ENCODE measurements at regions not wholly inside any gene's neighbourhood (a gene's known extent, or its start where the extent isn't known, plus 50 kb on each side); places are given as distances from the start of the nearest gene placed in this dataset.

GRCh38 chr19:29324291-29324680 is 111.3 kb upstream of the UQCRFS1 start:
- DNase-seq: no peak

DNA sequence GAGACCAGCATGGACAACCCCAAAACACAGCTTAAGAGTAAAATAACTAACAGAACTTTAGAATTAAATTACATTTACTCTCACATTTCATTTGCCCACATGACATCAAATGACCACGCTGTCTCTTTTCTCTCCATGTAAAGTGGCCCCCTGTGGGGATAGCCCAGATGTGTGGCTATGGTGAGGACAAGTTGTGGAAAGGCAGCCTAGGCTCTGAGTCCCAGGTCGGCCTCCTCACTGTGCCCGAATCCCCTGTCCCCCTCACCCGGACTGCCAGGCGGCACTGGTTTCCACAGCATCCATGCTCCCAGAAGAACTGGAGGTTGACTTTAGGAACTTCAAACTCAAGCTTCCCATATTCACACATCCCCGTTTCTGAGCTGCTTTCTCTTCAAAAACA is 111.8 kb upstream of the UQCRFS1 start:
- no peak for DNase-seq

DNA sequence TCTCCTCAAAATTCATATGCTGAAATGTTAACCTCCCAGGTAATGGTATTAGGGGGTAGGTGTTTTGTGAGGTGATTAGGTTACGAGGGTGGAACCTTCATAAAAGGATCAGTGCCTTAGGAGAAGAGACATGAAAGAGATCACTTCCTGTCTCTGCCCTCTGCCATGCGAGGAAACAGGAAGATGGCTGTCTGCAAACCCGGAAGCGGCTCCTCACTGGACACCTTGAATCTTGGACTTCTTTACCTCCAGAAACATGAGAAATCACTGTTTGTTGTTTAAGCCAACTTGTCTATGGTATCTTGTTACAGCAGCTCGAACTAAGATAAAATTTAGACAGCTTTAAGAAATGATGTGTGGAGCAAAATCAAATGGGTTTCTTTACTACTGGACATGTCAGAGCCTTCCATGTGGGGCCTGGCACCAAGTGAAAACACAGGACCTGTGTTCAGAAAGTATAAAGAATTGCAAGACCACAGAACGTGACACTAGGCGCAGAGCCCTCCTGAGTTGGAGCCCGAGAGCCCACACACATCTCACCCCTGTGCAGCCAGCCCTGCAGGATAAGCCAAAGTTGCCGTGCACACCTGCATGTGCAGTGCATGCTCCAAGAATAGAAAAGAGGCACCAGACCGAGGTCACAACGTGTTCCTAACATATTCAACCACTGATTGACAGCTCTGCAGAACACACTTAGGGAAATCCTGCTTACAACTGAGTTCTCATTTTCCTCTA is 112.5 kb upstream of the UQCRFS1 start:
- DNase-seq: no peak

- no peak for DNase-seq
Measured at GRCh38 chr19:29326351-29326750, 113.4 kb upstream of the UQCRFS1 start.

DNA sequence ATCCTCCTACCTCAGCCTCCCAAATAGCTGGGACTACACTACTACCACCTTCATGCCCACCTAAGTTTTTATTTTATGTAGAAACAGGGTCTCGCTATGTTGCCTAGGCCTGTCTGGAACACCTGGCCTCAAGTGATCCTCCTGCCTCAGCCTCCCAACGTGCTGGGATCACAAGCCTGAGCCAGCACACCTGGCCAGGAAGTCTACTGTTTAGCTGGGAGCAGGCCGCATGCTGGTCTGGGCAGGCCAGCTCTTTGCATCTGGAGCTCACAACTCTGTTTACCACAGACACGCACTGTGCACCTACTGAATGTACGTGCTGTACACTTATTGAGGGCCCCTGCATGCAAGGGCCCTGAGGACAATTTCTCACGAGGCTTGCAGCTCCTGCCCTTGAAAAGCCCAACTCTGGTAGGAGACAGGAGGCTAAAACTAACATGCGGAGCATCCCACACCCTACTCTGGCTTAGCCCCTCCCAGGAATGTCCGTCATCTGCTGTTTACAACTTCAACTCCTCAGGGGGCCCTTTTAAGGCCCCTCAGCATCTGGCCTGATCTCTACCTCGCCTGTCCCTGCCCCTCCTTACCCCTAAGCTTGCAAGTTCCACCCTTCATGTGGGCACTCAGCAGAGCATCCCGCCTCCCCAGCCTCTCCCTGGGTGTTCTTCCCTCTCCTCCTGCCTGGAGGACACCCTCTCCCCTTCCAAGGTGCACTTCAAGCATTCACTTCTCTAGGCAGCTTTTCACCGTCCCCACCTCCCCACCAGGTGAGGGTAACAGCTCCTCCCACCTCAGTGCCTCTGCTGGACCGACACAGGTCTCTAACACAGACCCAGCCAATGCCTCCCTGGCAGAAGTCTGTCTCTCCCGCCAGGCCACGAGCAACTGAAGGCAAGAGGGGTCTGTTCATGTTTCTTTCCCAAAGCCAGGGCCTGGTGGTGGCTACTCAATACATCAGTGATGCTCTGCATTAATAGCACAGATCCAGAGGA is 114.2 kb upstream of the UQCRFS1 start:
- DNase-seq: no peak

DNA sequence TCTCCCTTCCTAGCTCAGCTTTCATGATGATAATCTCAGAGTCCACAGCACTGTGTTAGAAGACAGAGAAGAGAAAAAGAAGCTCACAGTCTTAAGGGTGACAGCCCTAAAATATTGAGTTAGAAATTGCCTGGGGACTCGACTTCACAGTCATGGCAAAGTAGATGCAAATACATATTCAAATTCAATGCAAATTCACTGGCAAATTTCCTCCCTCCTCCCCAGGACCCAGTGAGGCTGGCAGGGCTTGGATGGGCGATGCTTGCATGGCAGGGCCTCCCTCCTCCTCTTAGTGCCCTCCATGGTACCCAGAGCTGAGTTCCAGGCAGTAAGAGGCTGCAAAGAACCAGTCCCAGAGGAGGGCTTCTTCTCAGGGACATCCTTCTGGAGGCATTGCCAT is 115.6 kb upstream of the UQCRFS1 start:
- DNase-seq: no peak

GRCh38 chr19:29329460-29330134 is 116.6 kb upstream of the UQCRFS1 start:
- no peak for DNase-seq

GRCh38 chr19:29336425-29336824 is 123.5 kb upstream of the UQCRFS1 start:
- no peak for DNase-seq

DNA sequence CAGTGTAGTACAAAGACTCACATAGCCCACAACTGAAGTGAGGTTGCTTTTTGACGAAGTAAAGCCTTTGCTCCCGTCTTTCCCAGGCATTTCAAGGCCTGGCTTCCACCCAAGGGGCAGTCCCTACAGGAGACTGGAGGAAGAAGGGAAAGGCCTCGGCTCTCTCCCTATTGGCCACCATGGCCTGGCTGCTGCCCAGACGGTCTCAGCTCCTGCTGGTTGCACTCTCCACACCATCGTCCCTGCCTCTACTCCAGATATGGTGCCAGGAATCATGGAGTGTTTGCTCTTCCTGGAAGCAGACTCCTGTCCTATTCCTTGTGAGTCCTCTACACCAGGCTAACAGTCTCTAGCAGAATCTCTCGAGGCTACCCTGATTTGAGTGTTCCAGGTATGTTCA is 124.1 kb upstream of the UQCRFS1 start:
- DNase-seq: no peak

DNA sequence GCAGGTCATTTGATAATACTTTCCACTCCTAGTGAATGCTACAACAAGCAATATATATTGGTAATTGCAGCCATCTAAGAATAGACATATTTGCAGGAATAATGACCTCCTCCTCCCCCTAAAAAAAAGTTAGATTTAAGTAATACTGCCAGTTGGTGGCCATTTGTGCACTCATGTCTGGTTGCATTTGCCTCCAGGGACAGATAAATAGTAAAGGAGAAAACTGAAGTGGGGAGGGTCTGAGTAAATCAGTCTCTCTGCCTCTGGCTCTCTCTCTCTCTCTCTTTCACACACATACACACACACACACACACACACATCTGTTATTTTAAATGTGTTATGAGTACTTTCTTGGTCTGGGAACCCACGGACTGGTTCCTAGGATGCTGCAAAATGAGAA is 125.5 kb upstream of the UQCRFS1 start:
- DNase-seq: no peak

- no peak for DNase-seq
Measured at GRCh38 chr19:29342721-29343120, 129.8 kb upstream of the UQCRFS1 start.

DNA sequence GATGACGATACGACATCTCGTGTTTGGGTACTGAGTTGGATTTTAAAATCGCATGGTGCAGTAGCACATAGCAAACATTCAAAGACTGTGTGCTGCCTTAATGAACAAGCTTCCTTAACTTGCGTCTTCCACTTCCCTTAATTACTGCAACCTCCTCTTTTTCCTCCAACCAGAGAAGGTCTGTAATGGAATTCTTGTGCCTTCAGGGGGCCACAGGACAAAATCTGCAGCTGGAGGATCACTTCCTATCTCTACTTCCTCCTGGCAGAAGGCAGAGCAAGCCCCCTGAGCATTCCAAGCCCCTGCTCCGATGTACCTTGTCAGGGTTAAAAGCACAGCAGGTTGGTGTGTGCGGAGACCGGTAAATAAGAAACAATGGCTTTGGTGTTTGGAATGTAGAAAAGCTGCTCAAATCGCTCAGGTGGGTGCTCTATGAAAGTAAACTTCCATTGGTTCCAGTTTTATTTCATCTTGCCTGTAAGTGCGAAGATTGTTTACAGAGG is 151.3 kb upstream of the UQCRFS1 start:
- no peak for DNase-seq

- DNase-seq: no peak
Measured at GRCh38 chr19:29364999-29365398, 152.0 kb upstream of the UQCRFS1 start.

- no peak for DNase-seq
Measured at GRCh38 chr19:29365836-29366417, 153.0 kb upstream of the UQCRFS1 start.

DNA sequence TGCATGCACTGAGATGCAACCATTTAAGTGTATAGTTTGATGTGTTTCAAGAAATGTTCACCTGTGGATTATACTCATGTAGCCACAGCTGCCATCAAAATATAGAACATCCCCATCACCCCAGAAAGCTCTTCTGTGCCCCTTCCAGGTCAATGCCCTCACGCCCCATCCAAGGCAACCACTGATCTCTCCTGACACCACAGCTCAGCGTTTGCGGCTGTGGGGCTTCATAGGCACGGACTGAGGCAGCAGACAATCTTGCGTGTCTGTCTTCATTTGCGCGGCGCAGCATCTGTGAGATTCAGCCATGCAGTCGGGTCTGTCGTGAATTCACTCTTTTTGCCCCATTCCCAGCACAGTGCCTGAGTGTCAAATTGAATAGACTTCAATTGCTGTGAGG is 153.8 kb upstream of the UQCRFS1 start:
- DNase-seq: no peak

- no peak for DNase-seq
Measured at GRCh38 chr19:29367791-29368222, 154.9 kb upstream of the UQCRFS1 start.

GRCh38 chr19:29370276-29370675 is 155.5 kb upstream of the VSTM2B start:
- DNase-seq: no peak

DNA sequence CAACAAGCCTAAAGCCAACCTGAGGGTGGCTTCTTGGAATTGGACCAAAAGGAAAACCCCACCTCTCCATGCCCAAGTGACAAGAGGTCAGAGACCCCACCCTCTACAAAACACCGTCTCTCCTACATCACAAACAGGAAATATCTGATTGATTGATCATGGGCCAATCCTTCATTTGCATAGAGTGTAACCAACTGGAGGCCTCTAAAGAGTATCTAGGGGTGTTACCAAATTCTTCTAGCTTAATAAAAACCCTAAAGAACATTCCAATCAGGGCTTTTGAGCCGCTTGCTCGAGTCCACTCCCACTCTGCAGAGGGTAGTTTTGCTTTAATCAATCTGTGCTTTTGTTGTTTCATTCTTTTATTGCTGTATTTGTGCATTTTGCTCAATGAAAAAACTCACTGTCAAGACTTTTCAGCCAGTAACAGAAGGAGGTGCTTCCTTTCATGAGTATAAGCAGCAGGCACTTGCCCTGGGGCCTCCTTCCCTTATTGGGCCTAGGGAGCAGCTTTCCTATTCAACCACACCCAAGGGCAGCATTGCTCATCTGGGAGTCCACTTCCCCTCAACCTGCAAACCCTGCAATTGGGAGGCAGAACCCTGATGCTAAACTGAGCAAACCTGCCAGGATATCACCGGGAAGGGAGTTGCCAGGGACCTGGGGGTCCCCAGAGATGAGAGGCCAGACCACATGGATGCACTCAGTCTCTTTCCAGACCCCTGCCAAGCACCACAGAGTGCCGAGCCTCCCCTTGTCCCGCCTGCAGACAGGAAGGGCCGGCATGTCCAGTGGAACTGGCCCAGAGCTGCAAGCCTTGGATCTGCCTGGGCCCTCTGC is 154.3 kb upstream of the VSTM2B start:
- DNase-seq: no peak

DNA sequence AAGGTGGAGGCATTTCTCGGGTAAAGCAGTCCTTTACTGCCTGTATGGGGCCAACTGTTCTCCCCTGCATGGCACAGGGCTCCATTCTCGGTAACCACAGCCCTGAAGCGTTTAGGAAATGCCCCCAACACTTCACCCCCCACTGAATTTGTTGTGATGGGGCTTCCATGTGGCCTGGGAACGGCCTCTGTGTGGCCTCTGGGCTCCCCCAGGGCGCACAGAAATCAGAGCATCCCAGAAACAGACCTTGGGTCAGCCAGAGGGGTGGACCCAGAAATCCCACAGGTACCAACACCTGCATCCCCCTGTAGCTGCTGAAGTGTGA is 153.7 kb upstream of the VSTM2B start:
- no peak for DNase-seq

DNA sequence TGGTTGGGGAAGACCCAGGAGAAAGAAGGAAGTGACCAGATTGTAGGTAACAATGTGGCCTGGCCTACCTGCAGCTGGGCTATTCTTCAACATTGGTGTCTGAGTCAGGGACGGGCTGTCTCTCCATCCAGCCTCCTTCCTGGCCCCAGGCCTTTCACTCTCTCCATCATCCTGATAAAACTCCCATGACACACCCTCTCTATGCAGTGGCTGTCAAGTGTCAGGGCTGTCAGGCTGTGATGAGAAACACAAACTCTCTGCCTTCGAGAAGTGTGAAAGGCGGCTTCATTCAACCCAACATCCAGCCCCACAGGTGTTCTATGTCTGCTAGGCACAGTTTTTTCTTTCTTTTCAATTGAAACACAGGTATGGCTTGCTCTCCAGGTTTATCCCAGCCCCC is 153.3 kb upstream of the VSTM2B start:
- DNase-seq: no peak

DNA sequence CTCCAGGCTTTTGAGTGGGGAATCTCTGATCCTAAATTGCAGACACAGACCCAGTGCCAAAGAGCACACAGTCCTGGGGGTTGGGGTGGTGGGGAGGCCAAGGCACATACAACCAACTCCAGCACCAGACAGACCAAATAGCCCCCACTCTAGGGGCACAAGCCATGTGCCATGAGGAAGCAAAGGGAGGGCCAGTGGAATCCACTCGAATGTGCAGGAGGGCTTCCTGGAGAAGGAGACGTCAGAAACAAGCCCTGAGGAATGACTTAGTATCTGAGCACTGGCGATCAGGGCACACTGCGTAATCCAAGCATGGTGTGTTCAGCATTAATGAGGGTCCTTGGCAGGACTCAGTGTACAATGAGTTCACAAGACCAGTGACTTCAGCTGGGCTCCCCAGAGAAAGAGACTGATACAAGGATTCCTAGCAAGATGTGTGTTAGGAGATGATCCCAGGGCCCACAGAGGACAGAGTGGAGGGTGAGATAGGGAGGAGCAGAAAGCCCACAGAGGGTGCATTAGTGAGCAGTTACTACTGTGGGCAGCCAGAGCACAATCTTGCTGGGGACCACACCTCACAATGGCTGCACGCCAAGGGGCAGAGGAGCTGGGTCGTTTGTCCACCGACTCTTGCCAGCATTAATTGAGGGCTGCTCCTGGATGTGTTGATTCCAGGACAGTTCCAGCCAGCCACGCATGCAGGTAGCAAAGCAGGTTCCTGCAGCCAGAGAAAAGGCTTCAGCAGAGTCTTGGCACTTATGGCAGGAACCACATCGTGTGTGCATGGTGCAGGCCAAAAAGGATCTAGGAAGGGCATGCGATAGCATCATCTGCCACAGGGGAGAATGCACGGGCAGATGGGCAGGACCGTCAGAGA is 152.6 kb upstream of the VSTM2B start:
- no peak for DNase-seq
